ENCODE measurements at regions not wholly inside any gene's neighbourhood (a gene's known extent, or its start where the extent isn't known, plus 50 kb on each side); places are given as distances from the start of the nearest gene placed in this dataset.

DNA sequence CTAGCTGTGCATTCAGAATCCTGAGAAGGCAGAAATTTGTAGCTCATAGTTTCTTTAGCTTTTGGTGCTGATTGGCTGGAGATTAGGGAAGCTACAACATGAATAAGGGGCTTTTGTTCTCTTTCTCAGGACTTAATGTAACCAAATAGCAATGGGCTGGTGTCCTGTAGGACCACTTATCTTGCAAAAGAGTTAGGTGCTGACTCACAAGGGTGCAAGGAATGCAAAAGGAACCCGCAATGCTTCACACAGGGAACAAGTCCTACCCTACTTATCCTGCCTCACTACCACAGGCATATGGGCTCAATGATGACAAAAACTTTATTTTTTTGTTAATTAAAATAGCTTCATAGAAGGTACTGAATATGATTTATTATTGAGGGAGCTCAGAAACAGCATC, 541.5 kb downstream of the AMY1C start:
- no peak overlapping the region for H3K4me3 ChIP-seq (ENCODE audit: low read depth, low read length)
- no peak for DNase-seq (ENCODE audit: low read depth)
- no peak for TF ChIP-seq CTCF (conservative IDR thresholded peaks at IDR 0.05; ENCODE audit: low read depth, low read length)

DNA sequence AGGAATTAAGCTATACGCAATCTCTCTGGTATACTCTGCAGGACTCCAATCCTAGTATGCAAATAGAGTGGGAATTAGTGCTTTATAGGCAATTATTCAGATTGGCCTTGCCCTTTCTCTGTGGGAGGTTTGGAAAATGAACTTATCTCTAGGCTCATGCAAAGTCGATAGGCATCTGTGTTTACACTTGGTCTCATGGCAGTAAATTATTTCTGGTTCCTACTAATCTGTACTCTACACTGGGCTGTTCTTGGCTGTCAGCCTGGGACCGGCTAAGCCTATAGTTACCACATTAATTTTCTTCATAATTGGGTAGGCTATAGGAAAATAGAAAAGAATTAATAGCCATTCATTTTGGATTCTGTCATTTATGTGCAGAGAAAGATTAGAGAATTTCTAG, 544.6 kb downstream of the AMY1C start:
- no peak overlapping the region for H3K4me3 ChIP-seq (ENCODE audit: low read depth, low read length)
- no peak for TF ChIP-seq CTCF (conservative IDR thresholded peaks at IDR 0.05; ENCODE audit: low read depth, low read length)
- DNase-seq (ENCODE audit: low read depth): no peak

GRCh38 chr1:104295511-104295910, 545.8 kb downstream of the AMY1C start:
- no peak overlapping the region for H3K4me3 ChIP-seq (ENCODE audit: low read depth, low read length)
- no peak for DNase-seq (ENCODE audit: low read depth)
- no peak for TF ChIP-seq CTCF (conservative IDR thresholded peaks at IDR 0.05; ENCODE audit: low read depth, low read length)

DNA sequence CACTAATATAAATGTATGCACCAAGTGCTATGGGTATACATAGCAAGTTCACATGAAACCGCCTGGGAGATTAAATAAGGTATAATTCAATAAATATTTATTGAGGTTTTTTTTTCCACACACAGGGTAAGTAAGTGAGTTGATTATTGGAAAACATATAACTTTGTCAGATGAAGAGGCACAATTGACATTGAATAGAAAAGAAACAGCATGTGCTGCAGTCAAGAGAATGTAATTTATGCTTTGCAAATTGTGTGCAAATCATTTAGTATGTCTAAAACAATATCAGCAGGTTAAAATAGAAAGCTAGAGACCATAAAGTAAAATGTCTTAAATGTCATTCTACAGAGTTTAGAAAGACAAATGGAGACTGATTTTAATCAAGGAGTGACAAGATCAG, 560.0 kb downstream of the AMY1C start:
- no peak for DNase-seq (ENCODE audit: low read depth)
- no peak for TF ChIP-seq CTCF (conservative IDR thresholded peaks at IDR 0.05; ENCODE audit: low read depth, low read length)
- H3K4me3 ChIP-seq (ENCODE audit: low read depth, low read length): no peak overlapping the region

- H3K4me3 ChIP-seq (ENCODE audit: low read depth, low read length): no peak overlapping the region
- no peak for TF ChIP-seq CTCF (conservative IDR thresholded peaks at IDR 0.05; ENCODE audit: low read depth, low read length)
- DNase-seq (ENCODE audit: low read depth): no peak
Measured at GRCh38 chr1:104315823-104316222, 566.1 kb downstream of the AMY1C start.

- DNase-seq (ENCODE audit: low read depth): no peak
- H3K4me3 ChIP-seq (ENCODE audit: low read depth, low read length): no peak overlapping the region
- no peak for TF ChIP-seq CTCF (conservative IDR thresholded peaks at IDR 0.05; ENCODE audit: low read depth, low read length)
Measured at GRCh38 chr1:104322131-104322530, 572.4 kb downstream of the AMY1C start.

DNA sequence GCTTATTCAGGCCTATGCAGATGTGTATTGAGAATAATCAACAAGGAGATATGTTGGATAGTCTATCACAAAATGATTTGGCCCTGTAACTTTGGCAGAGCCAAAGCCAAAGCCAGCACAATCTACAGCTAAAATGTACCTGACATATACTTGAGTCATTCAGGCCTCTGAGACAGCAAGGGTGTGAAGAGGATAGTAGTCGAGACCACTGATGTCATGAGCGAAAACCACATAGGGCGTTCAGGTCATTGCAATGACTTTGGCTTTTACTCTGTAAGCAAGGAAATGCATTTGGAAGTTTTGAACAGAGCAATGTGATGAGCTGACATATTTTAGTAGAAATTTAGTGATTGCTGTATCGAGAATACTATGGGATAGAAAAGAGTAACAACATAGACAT, 579.6 kb downstream of the AMY1C start:
- no peak for TF ChIP-seq CTCF (conservative IDR thresholded peaks at IDR 0.05; ENCODE audit: low read depth, low read length)
- no peak overlapping the region for H3K4me3 ChIP-seq (ENCODE audit: low read depth, low read length)
- no peak for DNase-seq (ENCODE audit: low read depth)

Data from choroid plexus epithelial cell (primary cell).